GM12878 (cell line): ENCODE measurements at regions not wholly inside any gene's neighbourhood (a gene's known extent, or its start where the extent isn't known, plus 50 kb on each side); places are given as distances from the start of the nearest gene placed in this dataset.

Experiments
- ATAC-seq: fragments of 200-7000 bp; cut with Tn5 transposase; 3 replicates; pipeline ENCODE4 v1.9.1; 2020; ENCODE audit warnings: mild to moderate bottlenecking, moderate library complexity
- BruUV-seq: library from RNA; stranded (reverse); fragments of 400-500 nt; replicated peaks from 2 replicates; lab custom pipeline; 2021; lab: Mats Ljungman, UMichigan
- CTCF ChIA-PET: fragments of 300-600 bp; sonication (Branson Sonifier 250); formaldehyde crosslinking; extraction: SDS; loops from one replicate; lab custom pipeline; 2021; ENCODE audit warnings: inconsistent platforms; lab: Yijun Ruan, JAX
- POLR2A ChIA-PET: fragments of 350-600 bp; formaldehyde crosslinking; extraction: SDS; loops from one replicate; lab custom pipeline; 2021; ENCODE audit warnings: inconsistent platforms; lab: Charles Lee
- RAD21 ChIA-PET: fragments of 300-600 bp; sonication (Branson Sonifier 250); formaldehyde crosslinking; loops from one replicate; lab custom pipeline; 2023; ENCODE audit warnings: antibody characterized with exemption; ENCODE audit not compliant: unreplicated experiment; lab: Charles Lee
- SMC1A ChIA-PET: fragments of 300-600 bp; sonication (Branson Sonifier 250); formaldehyde crosslinking; loops from one replicate; lab custom pipeline; 2023; ENCODE audit not compliant: unreplicated experiment, uncharacterized antibody; lab: Charles Lee
- DNase-seq: peaks from one replicate; pipeline ENCODE4 v3.0.0-alpha.2; 2011; ENCODE audit warnings: low read depth, low spot score
- FAIRE-seq: peaks from 3 replicates; lab custom pipeline; 2011; peaks lifted over from hg19 to GRCh38; lab: Jason Lieb, UNC
- H2AFZ ChIP-seq: 2 replicates; pipeline ENCODE4 v1.6.0; 2011; ENCODE audit warnings: low read depth, low read length, control low read depth; ENCODE audit not compliant: control insufficient read depth
- H3K27ac ChIP-seq: 2 replicates; pipeline ENCODE4 v1.5.1; 2011; ENCODE audit warnings: control low read depth; ENCODE audit not compliant: control insufficient read depth, insufficient read depth
- H3K27me3 ChIP-seq, 2 experiments: replicated peaks in 1 of 2; 2 replicates each; pipeline versions ENCODE4 v1.6.0 to v1.6.1; 2011; ENCODE audit warnings: low read length in 1 of 2; ENCODE audit not compliant: control insufficient read depth in 2 of 2, insufficient read depth in 2 of 2
- H3K36me3 ChIP-seq, 2 experiments: 2 replicates each; pipeline ENCODE4 v1.5.1; 2011; ENCODE audit warnings: low read length in 1 of 2; ENCODE audit not compliant: control insufficient read depth in 2 of 2, insufficient read depth in 2 of 2
- H3K4me1 ChIP-seq: 2 replicates; pipeline ENCODE4 v1.6.1; 2011; ENCODE audit warnings: mild to moderate bottlenecking, low read length, moderate library complexity, mixed read lengths; ENCODE audit not compliant: control insufficient read depth, insufficient read depth
- H3K4me2 ChIP-seq: 2 replicates; pipeline ENCODE4 v1.6.0; 2011; ENCODE audit warnings: control low read depth; ENCODE audit not compliant: control insufficient read depth, insufficient read depth
- H3K4me3 ChIP-seq: fragments of 200-600 bp; sonication (generic); 2 replicates; pipeline ENCODE4 v1.5.1; 2016
- H3K79me2 ChIP-seq: 2 replicates; pipeline ENCODE4 v1.6.0; 2011; ENCODE audit warnings: low read length; ENCODE audit not compliant: control insufficient read depth, insufficient read depth
- H3K9ac ChIP-seq: 2 replicates; pipeline ENCODE4 v1.8.0; 2011; ENCODE audit warnings: low read length, control low read depth, mixed read lengths; ENCODE audit not compliant: control insufficient read depth, insufficient read depth
- H3K9me3 ChIP-seq: replicated peaks from 3 replicates; pipeline ENCODE4 v1.5.1; 2011; ENCODE audit warnings: mild to moderate bottlenecking, low read length; ENCODE audit not compliant: control insufficient read depth, insufficient read depth
- H4K20me1 ChIP-seq: 2 replicates; pipeline ENCODE4 v1.6.0; 2011; ENCODE audit not compliant: control insufficient read depth, insufficient read depth
- CBX3 ChIP-seq: fragments of 200-600 bp; sonication (generic); IDR thresholded peaks from 2 replicates; pipeline ENCODE4 v1.6.1; 2016; ENCODE audit warnings: low read depth, borderline replicate concordance
- MTA3 ChIP-seq: IDR thresholded peaks from 2 replicates; pipeline ENCODE4 v1.6.1; 2012; ENCODE audit warnings: low read length, inconsistent platforms, borderline replicate concordance
- NRF1 ChIP-seq: conservative IDR thresholded peaks from 2 replicates; pipeline ENCODE4 v1.6.1; 2011; ENCODE audit warnings: mild to moderate bottlenecking, low read depth, low read length, improper control_type of control experiment
- TCF7 ChIP-seq: IDR thresholded peaks from 2 replicates; pipeline ENCODE4 v1.6.1; 2014; ENCODE audit warnings: antibody characterized with exemption, borderline replicate concordance
- ZBTB11 ChIP-seq: fragments of 450-650 bp; formaldehyde crosslinking; IDR thresholded peaks from 2 replicates; pipeline ENCODE4 v1.5.0; 2022; ENCODE audit warnings: mild to moderate bottlenecking, missing genetic modification characterization
- WGBS: methylation state at CpG from one replicate; pipeline ENCODE4 v1.1.6; 2016; ENCODE audit warnings: low lambda C conversion rate; ENCODE audit not compliant: insufficient replicate concordance, insufficient coverage; ENCODE audit errors: missing lambda C conversion rate; 5-methylcytosine and 5-hydroxymethylcytosine counted together
- in situ Hi-C: fragments of 300-500 bp; cut with MboI; formaldehyde crosslinking; loops from 9 replicates; pipeline ENCODE4 v1.14.3; 2018; ENCODE audit warnings: mixed read lengths
- intact Hi-C: fragments of 100-400 bp; cut with micrococcal nuclease; formaldehyde crosslinking; loops from one replicate; pipeline ENCODE4 v1.14.2; 2022; ENCODE audit not compliant: unreplicated experiment

- in situ Hi-C loops (no loop called here), intact Hi-C loops (no loop called here)
- H4K20me1 ChIP-seq, result no peaks in the 10 kb centered on the region
- SMC1A ChIA-PET, result no interaction called here
- H3K27ac ChIP-seq, result no peak overlapping the region
- FAIRE-seq (no peak), ATAC-seq (no peak), DNase-seq (no peak)
- H3K4me1 ChIP-seq, result no peaks in the 10 kb centered on the region
- H3K9me3 ChIP-seq, result no peaks in the 10 kb centered on the region
- no peak overlapping the region for H2AFZ ChIP-seq
- RAD21 ChIA-PET, result no interaction called here
- 42% methylated on average over 8 of the region's 8 CpGs for WGBS
- TF ChIP-seq TCF7 (no peak), ZBTB11 (CRISPR knock-in tag) (no peak), MTA3 (no peak), NRF1 (no peak), CBX3 (no peak)
- no peak overlapping the region for H3K4me3 ChIP-seq
- H3K4me2 ChIP-seq, result no peak overlapping the region
- H3K27me3 ChIP-seq, result no peaks in the 10 kb centered on the region
- CTCF ChIA-PET, result no interaction called here
- H3K79me2 ChIP-seq, result no peaks in the 10 kb centered on the region
- H3K36me3 ChIP-seq, result no peaks in the 10 kb centered on the region
- H3K9ac ChIP-seq, result no peak overlapping the region
- no TSS peak for BruUV-seq
- POLR2A ChIA-PET, result no interaction called here
Observed at GRCh38 chr2:21892140-21892539, 768.4 kb downstream of the TDRD15 start.
